HepG2 (cell line): ENCODE measurements at regions not wholly inside any gene's neighbourhood (a gene's known extent, or its start where the extent isn't known, plus 50 kb on each side); places are given as distances from the start of the nearest gene placed in this dataset.

Experiments used
- ATF7 ChIP-seq, 2 experiments: fragments of 450-650 bp in 1 of 2; sonication (generic) in 1 of 2; formaldehyde crosslinking in 1 of 2; IDR thresholded peaks; 2 replicates each; pipeline versions ENCODE4 v1.4.0 to v1.6.1; 2016 to 2020; ENCODE audit warnings: antibody characterized with exemption in 1 of 2, mild to moderate bottlenecking in 1 of 2, missing genetic modification reagents in 1 of 2
- GATAD2A ChIP-seq: IDR thresholded peaks from 2 replicates; pipeline ENCODE4 v1.6.1; 2016
- GLI4 ChIP-seq: sonication (generic); formaldehyde crosslinking; IDR thresholded peaks from 2 replicates; pipeline ENCODE4 v1.5.1; 2020; ENCODE audit warnings: missing genetic modification reagents, mild to moderate bottlenecking, moderate library complexity, borderline replicate concordance
- KAT8 ChIP-seq: IDR thresholded peaks from 2 replicates; pipeline ENCODE4 v1.6.1; 2016; ENCODE audit warnings: missing genetic modification reagents, missing compliant biosample characterization
- MEIS1 ChIP-seq: sonication (generic); formaldehyde crosslinking; IDR thresholded peaks from 2 replicates; pipeline ENCODE4 v1.9.0; 2021; ENCODE audit warnings: mild to moderate bottlenecking, missing genetic modification reagents, moderate library complexity, borderline replicate concordance
- MYNN ChIP-seq: sonication (generic); formaldehyde crosslinking; IDR thresholded peaks from 2 replicates; pipeline ENCODE4 v1.4.0; 2020; ENCODE audit warnings: mild to moderate bottlenecking, low read depth, missing genetic modification reagents
- POLR2AphosphoS5 ChIP-seq: IDR thresholded peaks from 2 replicates; pipeline ENCODE4 v1.6.1; 2012; ENCODE audit warnings: low read depth, low read length
- ZIK1 ChIP-seq: sonication (generic); formaldehyde crosslinking; IDR thresholded peaks from 2 replicates; pipeline ENCODE4 v1.5.0; 2020; ENCODE audit warnings: mild to moderate bottlenecking, low read depth, missing genetic modification reagents, borderline replicate concordance
- ZNF12 ChIP-seq: sonication (generic); formaldehyde crosslinking; IDR thresholded peaks from 2 replicates; pipeline ENCODE4 v1.5.0; 2020; ENCODE audit warnings: missing genetic modification reagents
- ZNF431 ChIP-seq: sonication (generic); formaldehyde crosslinking; IDR thresholded peaks from 2 replicates; pipeline ENCODE4 v1.9.0; 2022; ENCODE audit warnings: missing genetic modification reagents, low read depth, mild to moderate bottlenecking, borderline replicate concordance
- ZNF780A ChIP-seq: sonication (generic); formaldehyde crosslinking; IDR thresholded peaks from 2 replicates; pipeline ENCODE4 v1.8.0; 2022; ENCODE audit warnings: mild to moderate bottlenecking, missing genetic modification reagents, moderate library complexity
- ZSCAN25 ChIP-seq: sonication (generic); formaldehyde crosslinking; IDR thresholded peaks from 2 replicates; pipeline ENCODE4 v1.8.0; 2022; ENCODE audit warnings: mild to moderate bottlenecking, missing genetic modification reagents
- ZSCAN31 ChIP-seq: sonication (generic); formaldehyde crosslinking; IDR thresholded peaks from 2 replicates; pipeline ENCODE4 v1.5.0; 2020; ENCODE audit warnings: low read depth, mild to moderate bottlenecking, missing genetic modification reagents
- TF ChIP-seq, protein P1 (sequence below): sonication (generic); formaldehyde crosslinking; IDR thresholded peaks from 2 replicates; pipeline ENCODE4 v1.9.0; 2021; ENCODE audit warnings: missing genetic modification reagents, borderline replicate concordance
- TF ChIP-seq, protein P2 (sequence below): sonication (generic); formaldehyde crosslinking; IDR thresholded peaks from 2 replicates; pipeline ENCODE4 v1.5.0; 2020; ENCODE audit warnings: mild to moderate bottlenecking, missing genetic modification reagents, borderline replicate concordance
- TF ChIP-seq, protein P3 (sequence below): IDR thresholded peaks from 2 replicates; pipeline ENCODE4 v1.6.1; 2016; ENCODE audit warnings: low read depth

DNA sequence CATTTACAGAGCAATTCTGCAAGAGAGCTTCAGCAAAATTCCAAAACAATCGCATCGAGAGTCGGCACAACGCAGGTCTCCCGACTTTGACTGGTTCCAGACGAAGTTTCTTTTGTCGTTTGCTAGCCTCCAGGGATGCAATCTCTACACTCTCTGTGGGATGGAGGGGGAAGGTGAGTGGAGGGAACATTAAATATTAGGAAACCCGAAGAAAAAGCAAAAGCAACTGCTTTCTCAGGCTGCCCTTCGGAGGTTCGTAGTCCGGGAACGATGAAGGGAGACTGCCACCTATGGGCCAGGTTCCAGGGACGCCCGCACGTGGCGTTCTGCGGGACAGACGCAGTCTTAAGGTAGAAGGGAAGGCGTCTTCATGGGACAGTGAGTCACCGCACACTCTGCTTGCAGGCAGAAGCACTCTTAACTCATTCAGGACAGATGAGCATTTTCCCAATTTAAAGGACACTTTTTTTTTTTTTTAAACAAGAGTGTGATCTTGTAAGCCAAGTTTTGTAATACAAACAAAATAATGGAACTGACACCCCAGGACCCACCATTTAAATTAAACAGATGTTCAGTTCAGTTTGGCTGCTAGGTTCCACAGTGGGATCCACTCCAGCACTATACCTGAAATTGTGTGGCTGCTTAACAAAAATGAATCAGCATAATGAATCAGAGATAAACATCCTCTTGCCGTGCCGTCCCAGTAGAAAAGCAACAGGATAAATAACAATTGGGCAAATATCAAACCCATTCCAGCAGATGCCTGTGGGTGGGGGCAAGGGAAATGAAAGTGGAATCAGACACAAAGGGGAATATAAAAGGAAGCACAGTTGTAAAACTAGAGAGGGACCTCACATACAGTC is 65.8 kb upstream of the ARMC2 start (continued):
- TF ChIP-seq, protein P1, sequence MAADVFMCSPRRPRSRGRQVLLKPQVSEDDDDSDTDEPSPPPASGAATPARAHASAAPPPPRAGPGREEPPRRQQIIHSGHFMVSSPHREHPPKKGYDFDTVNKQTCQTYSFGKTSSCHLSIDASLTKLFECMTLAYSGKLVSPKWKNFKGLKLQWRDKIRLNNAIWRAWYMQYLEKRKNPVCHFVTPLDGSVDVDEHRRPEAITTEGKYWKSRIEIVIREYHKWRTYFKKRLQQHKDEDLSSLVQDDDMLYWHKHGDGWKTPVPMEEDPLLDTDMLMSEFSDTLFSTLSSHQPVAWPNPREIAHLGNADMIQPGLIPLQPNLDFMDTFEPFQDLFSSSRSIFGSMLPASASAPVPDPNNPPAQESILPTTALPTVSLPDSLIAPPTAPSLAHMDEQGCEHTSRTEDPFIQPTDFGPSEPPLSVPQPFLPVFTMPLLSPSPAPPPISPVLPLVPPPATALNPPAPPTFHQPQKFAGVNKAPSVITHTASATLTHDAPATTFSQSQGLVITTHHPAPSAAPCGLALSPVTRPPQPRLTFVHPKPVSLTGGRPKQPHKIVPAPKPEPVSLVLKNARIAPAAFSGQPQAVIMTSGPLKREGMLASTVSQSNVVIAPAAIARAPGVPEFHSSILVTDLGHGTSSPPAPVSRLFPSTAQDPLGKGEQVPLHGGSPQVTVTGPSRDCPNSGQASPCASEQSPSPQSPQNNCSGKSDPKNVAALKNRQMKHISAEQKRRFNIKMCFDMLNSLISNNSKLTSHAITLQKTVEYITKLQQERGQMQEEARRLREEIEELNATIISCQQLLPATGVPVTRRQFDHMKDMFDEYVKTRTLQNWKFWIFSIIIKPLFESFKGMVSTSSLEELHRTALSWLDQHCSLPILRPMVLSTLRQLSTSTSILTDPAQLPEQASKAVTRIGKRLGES (CRISPR knock-in tag) = no peak
- TF ChIP-seq KAT8 (CRISPR knock-in tag) (0 out of 2 replicates have a peak, but pooled peaks have one; percentile 20), MYNN (CRISPR knock-in tag) (no peak), POLR2AphosphoS5 (no peak), ZSCAN31 (no peak), ATF7 (IDR thresholded peaks at IDR 0.05) (no peak), ATF7 (CRISPR knock-in tag; IDR thresholded peaks at IDR 0.05) (no peak), GATAD2A (CRISPR knock-in tag) (no peak), GLI4 (0 out of 2 replicates have a peak, but pooled peaks have one; percentile 43), ZNF780A (CRISPR knock-in tag) (no peak), ZNF431 (peak; percentile 70; the same call in 1 of the 2 replicates), MEIS1 (CRISPR knock-in tag) (peak; percentile 36; the same call in 1 of the 2 replicates), ZSCAN25 (CRISPR knock-in tag) (0 out of 2 replicates have a peak, but pooled peaks have one; percentile 52), ZIK1 (CRISPR knock-in tag) (no peak), ZNF12 (CRISPR knock-in tag) (no peak)
- TF ChIP-seq, protein P2, sequence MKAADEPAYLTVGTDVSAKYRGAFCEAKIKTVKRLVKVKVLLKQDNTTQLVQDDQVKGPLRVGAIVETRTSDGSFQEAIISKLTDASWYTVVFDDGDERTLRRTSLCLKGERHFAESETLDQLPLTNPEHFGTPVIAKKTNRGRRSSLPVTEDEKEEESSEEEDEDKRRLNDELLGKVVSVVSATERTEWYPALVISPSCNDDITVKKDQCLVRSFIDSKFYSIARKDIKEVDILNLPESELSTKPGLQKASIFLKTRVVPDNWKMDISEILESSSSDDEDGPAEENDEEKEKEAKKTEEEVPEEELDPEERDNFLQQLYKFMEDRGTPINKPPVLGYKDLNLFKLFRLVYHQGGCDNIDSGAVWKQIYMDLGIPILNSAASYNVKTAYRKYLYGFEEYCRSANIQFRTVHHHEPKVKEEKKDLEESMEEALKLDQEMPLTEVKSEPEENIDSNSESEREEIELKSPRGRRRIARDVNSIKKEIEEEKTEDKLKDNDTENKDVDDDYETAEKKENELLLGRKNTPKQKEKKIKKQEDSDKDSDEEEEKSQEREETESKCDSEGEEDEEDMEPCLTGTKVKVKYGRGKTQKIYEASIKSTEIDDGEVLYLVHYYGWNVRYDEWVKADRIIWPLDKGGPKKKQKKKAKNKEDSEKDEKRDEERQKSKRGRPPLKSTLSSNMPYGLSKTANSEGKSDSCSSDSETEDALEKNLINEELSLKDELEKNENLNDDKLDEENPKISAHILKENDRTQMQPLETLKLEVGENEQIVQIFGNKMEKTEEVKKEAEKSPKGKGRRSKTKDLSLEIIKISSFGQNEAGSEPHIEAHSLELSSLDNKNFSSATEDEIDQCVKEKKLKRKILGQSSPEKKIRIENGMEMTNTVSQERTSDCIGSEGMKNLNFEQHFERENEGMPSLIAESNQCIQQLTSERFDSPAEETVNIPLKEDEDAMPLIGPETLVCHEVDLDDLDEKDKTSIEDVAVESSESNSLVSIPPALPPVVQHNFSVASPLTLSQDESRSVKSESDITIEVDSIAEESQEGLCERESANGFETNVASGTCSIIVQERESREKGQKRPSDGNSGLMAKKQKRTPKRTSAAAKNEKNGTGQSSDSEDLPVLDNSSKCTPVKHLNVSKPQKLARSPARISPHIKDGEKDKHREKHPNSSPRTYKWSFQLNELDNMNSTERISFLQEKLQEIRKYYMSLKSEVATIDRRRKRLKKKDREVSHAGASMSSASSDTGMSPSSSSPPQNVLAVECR (CRISPR knock-in tag) = peak; percentile 20; the same call in 1 of the 2 replicates
- TF ChIP-seq, protein P3, sequence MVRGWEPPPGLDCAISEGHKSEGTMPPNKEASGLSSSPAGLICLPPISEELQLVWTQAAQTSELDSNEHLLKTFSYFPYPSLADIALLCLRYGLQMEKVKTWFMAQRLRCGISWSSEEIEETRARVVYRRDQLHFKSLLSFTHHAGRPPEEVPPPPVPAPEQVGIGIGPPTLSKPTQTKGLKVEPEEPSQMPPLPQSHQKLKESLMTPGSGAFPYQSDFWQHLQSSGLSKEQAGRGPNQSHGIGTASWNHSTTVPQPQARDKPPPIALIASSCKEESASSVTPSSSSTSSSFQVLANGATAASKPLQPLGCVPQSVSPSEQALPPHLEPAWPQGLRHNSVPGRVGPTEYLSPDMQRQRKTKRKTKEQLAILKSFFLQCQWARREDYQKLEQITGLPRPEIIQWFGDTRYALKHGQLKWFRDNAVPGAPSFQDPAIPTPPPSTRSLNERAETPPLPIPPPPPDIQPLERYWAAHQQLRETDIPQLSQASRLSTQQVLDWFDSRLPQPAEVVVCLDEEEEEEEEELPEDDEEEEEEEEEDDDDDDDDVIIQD (CRISPR knock-in tag) = 0 out of 2 replicates have a peak, but pooled peaks have one; percentile 18
